HUES64 (cell line): ENCODE measurements at regions not wholly inside any gene's neighbourhood (a gene's known extent, or its start where the extent isn't known, plus 50 kb on each side); places are given as distances from the start of the nearest gene placed in this dataset.

Experiments used
- H3K27ac ChIP-seq: 2 replicates; pipeline ENCODE4 v1.7.0; 2013; ENCODE audit warnings: low read depth, low read length, inconsistent platforms
- H3K27me3 ChIP-seq: 2 replicates; pipeline ENCODE4 v1.6.1; 2013; ENCODE audit warnings: mild to moderate bottlenecking, low read length; ENCODE audit not compliant: insufficient read depth
- H3K36me3 ChIP-seq: 2 replicates; pipeline ENCODE4 v1.6.1; 2013; ENCODE audit warnings: mild to moderate bottlenecking, low read length; ENCODE audit not compliant: insufficient read depth
- H3K4me1 ChIP-seq: 2 replicates; pipeline ENCODE4 v1.6.1; 2013; ENCODE audit warnings: mild to moderate bottlenecking, low read length, moderate library complexity; ENCODE audit not compliant: insufficient read depth
- H3K4me3 ChIP-seq: 2 replicates; pipeline ENCODE4 v1.5.1; 2013; ENCODE audit warnings: mild to moderate bottlenecking, low read length, moderate library complexity
- H3K9ac ChIP-seq: 2 replicates; pipeline ENCODE4 v1.6.1; 2013; ENCODE audit warnings: mild to moderate bottlenecking, low read depth, low read length
- H3K9me3 ChIP-seq: 2 replicates; pipeline ENCODE4 v1.6.1; 2013; ENCODE audit warnings: low read depth, low read length; ENCODE audit not compliant: insufficient read depth
- WGBS: fragments of 150-250, 120-280 bp; methylation state at CpG from one replicate; pipeline ENCODE4 v1.1.7; 2013; ENCODE audit warnings: missing lambda C conversion rate; 5-methylcytosine and 5-hydroxymethylcytosine counted together

- no peak overlapping the region for H3K27ac ChIP-seq
- no peak overlapping the region for H3K9ac ChIP-seq
- H3K4me1 ChIP-seq = peaks cover 18% of the 10 kb centered on the region
- H3K4me3 ChIP-seq = no peak overlapping the region
- 89% methylated on average over 5 of the region's 5 CpGs for WGBS
- H3K27me3 ChIP-seq = no peaks in the 10 kb centered on the region
- peaks cover 13% of the 10 kb centered on the region; the same call in 1 of the 2 replicates for H3K9me3 ChIP-seq
- no peaks in the 10 kb centered on the region for H3K36me3 ChIP-seq
Observed at GRCh38 chr10:61138708-61139591, 195.0 kb upstream of the RHOBTB1 start.

GRCh38 chr10:61136139-61136538, 192.2 kb upstream of the RHOBTB1 start:
- H3K27me3 ChIP-seq = no peaks in the 10 kb centered on the region
- H3K9ac ChIP-seq = no peak overlapping the region
- WGBS = 91% methylated on average over 2 of the region's 2 CpGs
- H3K36me3 ChIP-seq = no peaks in the 10 kb centered on the region
- H3K4me1 ChIP-seq = peaks cover 18% of the 10 kb centered on the region
- H3K27ac ChIP-seq = 0 out of 2 replicates have a peak overlapping the region, but pooled peaks have one; percentile 43
- H3K9me3 ChIP-seq = peaks cover 12% of the 10 kb centered on the region; the same call in 1 of the 2 replicates
- H3K4me3 ChIP-seq = no peak overlapping the region

GRCh38 chr10:61135276-61135721, 191.3 kb upstream of the RHOBTB1 start:
- H3K36me3 ChIP-seq = no peaks in the 10 kb centered on the region
- peaks cover 12% of the 10 kb centered on the region; the same call in 1 of the 2 replicates for H3K9me3 ChIP-seq
- no peaks in the 10 kb centered on the region for H3K27me3 ChIP-seq
- no peak overlapping the region for H3K4me3 ChIP-seq
- 44% methylated on average over 3 of the region's 3 CpGs for WGBS
- peak overlapping the region; percentile 43 for H3K27ac ChIP-seq
- H3K9ac ChIP-seq = no peak overlapping the region
- peaks cover 18% of the 10 kb centered on the region for H3K4me1 ChIP-seq

GRCh38 chr10:61130366-61130765, 186.4 kb upstream of the RHOBTB1 start:
- peaks cover 4% of the 10 kb centered on the region for H3K4me1 ChIP-seq
- peaks cover 12% of the 10 kb centered on the region; the same call in 1 of the 2 replicates for H3K9me3 ChIP-seq
- 100% methylated on average over 1 of the region's 1 CpG for WGBS
- H3K9ac ChIP-seq = no peak overlapping the region
- H3K27ac ChIP-seq = no peak overlapping the region
- no peak overlapping the region for H3K4me3 ChIP-seq
- no peaks in the 10 kb centered on the region for H3K27me3 ChIP-seq
- H3K36me3 ChIP-seq = no peaks in the 10 kb centered on the region

- Histone ChIP-seq H3K4me3 (no peak overlapping the region), H3K27ac (no peak overlapping the region), H3K9ac (no peak overlapping the region), H3K27me3 (no peaks in the 10 kb centered on the region), H3K36me3 (no peaks in the 10 kb centered on the region), H3K9me3 (peaks cover 5% of the 10 kb centered on the region; the same call in 1 of the 2 replicates), H3K4me1 (no peaks in the 10 kb centered on the region; the same call in 1 of the 2 replicates)
Observed at GRCh38 chr10:61128196-61128595, 184.2 kb upstream of the RHOBTB1 start.

GRCh38 chr10:61125560-61126170, 181.7 kb upstream of the RHOBTB1 start:
- 87% methylated on average over 3 of the region's 3 CpGs for WGBS
- Histone ChIP-seq H3K4me3 (no peak overlapping the region), H3K9ac (no peak overlapping the region), H3K36me3 (no peaks in the 10 kb centered on the region), H3K9me3 (no peaks in the 10 kb centered on the region), H3K27ac (no peak overlapping the region), H3K4me1 (no peaks in the 10 kb centered on the region; the same call in 1 of the 2 replicates), H3K27me3 (no peaks in the 10 kb centered on the region)

- Histone ChIP-seq H3K4me3 (no peak overlapping the region), H3K9me3 (no peaks in the 10 kb centered on the region), H3K36me3 (no peaks in the 10 kb centered on the region), H3K27me3 (no peaks in the 10 kb centered on the region), H3K4me1 (no peaks in the 10 kb centered on the region; the same call in 1 of the 2 replicates), H3K9ac (no peak overlapping the region), H3K27ac (no peak overlapping the region)
- 92% methylated on average over 5 of the region's 6 CpGs for WGBS
Observed at GRCh38 chr10:61124756-61125530, 181.0 kb upstream of the RHOBTB1 start.

- H3K36me3 ChIP-seq = no peaks in the 10 kb centered on the region
- no peaks in the 10 kb centered on the region for H3K9me3 ChIP-seq
- H3K4me3 ChIP-seq = no peak overlapping the region
- H3K4me1 ChIP-seq = no peaks in the 10 kb centered on the region; the same call in 1 of the 2 replicates
- 92% methylated on average over 2 of the region's 2 CpGs for WGBS
- H3K9ac ChIP-seq = no peak overlapping the region
- no peak overlapping the region for H3K27ac ChIP-seq
- no peaks in the 10 kb centered on the region for H3K27me3 ChIP-seq
Observed at GRCh38 chr10:61120805-61121204, 176.8 kb upstream of the RHOBTB1 start.

GRCh38 chr10:61119573-61119972, 175.6 kb upstream of the RHOBTB1 start:
- Histone ChIP-seq H3K36me3 (no peaks in the 10 kb centered on the region), H3K9ac (no peak overlapping the region), H3K4me1 (no peaks in the 10 kb centered on the region), H3K4me3 (no peak overlapping the region), H3K27ac (no peak overlapping the region), H3K9me3 (no peaks in the 10 kb centered on the region), H3K27me3 (no peaks in the 10 kb centered on the region)
- 77% methylated on average over 1 of the region's 1 CpG for WGBS

GRCh38 chr10:61115897-61116296, 171.9 kb upstream of the RHOBTB1 start:
- Histone ChIP-seq H3K36me3 (no peaks in the 10 kb centered on the region), H3K27me3 (no peaks in the 10 kb centered on the region), H3K9me3 (no peaks in the 10 kb centered on the region), H3K4me3 (no peak overlapping the region), H3K27ac (no peak overlapping the region), H3K9ac (no peak overlapping the region), H3K4me1 (no peaks in the 10 kb centered on the region)

- Histone ChIP-seq H3K27ac (no peak overlapping the region), H3K4me3 (no peak overlapping the region), H3K9me3 (no peaks in the 10 kb centered on the region), H3K36me3 (no peaks in the 10 kb centered on the region), H3K4me1 (no peaks in the 10 kb centered on the region), H3K27me3 (no peaks in the 10 kb centered on the region), H3K9ac (no peak overlapping the region)
Observed at GRCh38 chr10:61112771-61113170, 168.8 kb upstream of the RHOBTB1 start.
